Adipocyte (in vitro differentiated cells): ENCODE measurements at regions not wholly inside any gene's neighbourhood (a gene's known extent, or its start where the extent isn't known, plus 50 kb on each side); places are given as distances from the start of the nearest gene placed in this dataset.

ENCODE experiments used
- DNase-seq: peaks from one replicate; pipeline ENCODE4 v3.0.0-alpha.2; 2015; ENCODE audit warnings: low read depth
- H3K27me3 ChIP-seq: replicated peaks from 2 replicates; pipeline ENCODE4 v1.7.0; 2013; ENCODE audit warnings: mild to moderate bottlenecking, low read length, moderate library complexity; ENCODE audit not compliant: control insufficient read depth, insufficient read depth
- H3K36me3 ChIP-seq: 2 replicates; pipeline ENCODE4 v1.7.0; 2013; ENCODE audit warnings: low read length, mild to moderate bottlenecking, moderate library complexity; ENCODE audit not compliant: control insufficient read depth, insufficient read depth, severe bottlenecking
- H3K4me1 ChIP-seq: 2 replicates; pipeline ENCODE4 v1.7.0; 2013; ENCODE audit warnings: mild to moderate bottlenecking, low read length, moderate library complexity; ENCODE audit not compliant: control insufficient read depth, insufficient read depth
- H3K4me3 ChIP-seq: 2 replicates; pipeline ENCODE4 v1.7.0; 2013; ENCODE audit warnings: mild to moderate bottlenecking, low read length, moderate library complexity
- H3K9ac ChIP-seq: 2 replicates; pipeline ENCODE4 v1.7.0; 2013; ENCODE audit warnings: mild to moderate bottlenecking, low read length, moderate library complexity
- H3K9me3 ChIP-seq: 2 replicates; pipeline ENCODE4 v1.7.0; 2013; ENCODE audit warnings: mild to moderate bottlenecking, low read length, moderate library complexity; ENCODE audit not compliant: control insufficient read depth

- peaks cover 34% of the 10 kb centered on the region for H3K4me1 ChIP-seq
- H3K36me3 ChIP-seq: no peaks in the 10 kb centered on the region
- no peaks in the 10 kb centered on the region for H3K9me3 ChIP-seq
- no peak overlapping the region for H3K9ac ChIP-seq
- no peak for DNase-seq
- no peak overlapping the region for H3K4me3 ChIP-seq
- no peaks in the 10 kb centered on the region for H3K27me3 ChIP-seq
These were observed 130.6 kb downstream of the MRPS6 start for GRCh38 chr21:34203851-34204420.

- no peaks in the 10 kb centered on the region for H3K36me3 ChIP-seq
- H3K9me3 ChIP-seq: no peaks in the 10 kb centered on the region
- no peak for DNase-seq
These were observed 131.4 kb downstream of the MRPS6 start for GRCh38 chr21:34204481-34205439.

GRCh38 chr21:34205811-34206571 is 132.6 kb downstream of the MRPS6 start:
- DNase-seq: peak; percentile 53

More at GRCh38 chr21:34204481-34205439, 131.4 kb downstream of the MRPS6 start:
- Histone ChIP-seq H3K4me3 (no peak overlapping the region), H3K27me3 (no peaks in the 10 kb centered on the region), H3K9ac (no peak overlapping the region), H3K4me1 (peaks cover 34% of the 10 kb centered on the region)

GRCh38 chr21:34213959-34214358 is 140.6 kb downstream of the MRPS6 start:
- H3K27me3 ChIP-seq: no peaks in the 10 kb centered on the region
- H3K9me3 ChIP-seq: peaks cover 11% of the 10 kb centered on the region
- no peaks in the 10 kb centered on the region for H3K36me3 ChIP-seq
- DNase-seq: no peak
- H3K4me1 ChIP-seq: peaks cover 22% of the 10 kb centered on the region
- H3K4me3 ChIP-seq: no peak overlapping the region
- no peak overlapping the region for H3K9ac ChIP-seq

More at GRCh38 chr21:34205811-34206571, 132.6 kb downstream of the MRPS6 start:
- peaks cover 34% of the 10 kb centered on the region for H3K4me1 ChIP-seq
- no peaks in the 10 kb centered on the region for H3K9me3 ChIP-seq
- no peaks in the 10 kb centered on the region for H3K36me3 ChIP-seq
- no peak overlapping the region for H3K4me3 ChIP-seq
- no peak overlapping the region for H3K9ac ChIP-seq
- H3K27me3 ChIP-seq: no peaks in the 10 kb centered on the region

GRCh38 chr21:34215501-34215900 is 142.1 kb downstream of the MRPS6 start:
- H3K9me3 ChIP-seq: peaks cover 11% of the 10 kb centered on the region
- no peak for DNase-seq
- H3K36me3 ChIP-seq: no peaks in the 10 kb centered on the region

GRCh38 chr21:34215911-34216717 is 142.7 kb downstream of the MRPS6 start:
- DNase-seq: no peak
- Histone ChIP-seq H3K36me3 (no peaks in the 10 kb centered on the region), H3K4me3 (peak overlapping the region; percentile 71), H3K27me3 (no peaks in the 10 kb centered on the region), H3K9me3 (peaks cover 11% of the 10 kb centered on the region), H3K4me1 (peaks cover 33% of the 10 kb centered on the region), H3K9ac (peak overlapping the region; percentile 76)

More at GRCh38 chr21:34215501-34215900, 142.1 kb downstream of the MRPS6 start:
- H3K4me1 ChIP-seq: peaks cover 27% of the 10 kb centered on the region
- peak overlapping the region; percentile 71 for H3K4me3 ChIP-seq
- H3K27me3 ChIP-seq: no peaks in the 10 kb centered on the region
- peak overlapping the region; percentile 76 for H3K9ac ChIP-seq

GRCh38 chr21:34216718-34217032 is 143.3 kb downstream of the MRPS6 start:
- DNase-seq: no peak

GRCh38 chr21:34217263-34217662 is 143.9 kb downstream of the MRPS6 start:
- H3K9ac ChIP-seq: no peak overlapping the region
- peaks cover 11% of the 10 kb centered on the region for H3K9me3 ChIP-seq
- no peaks in the 10 kb centered on the region for H3K27me3 ChIP-seq
- no peak overlapping the region for H3K4me3 ChIP-seq
- H3K4me1 ChIP-seq: peaks cover 33% of the 10 kb centered on the region
- DNase-seq: no peak
- no peaks in the 10 kb centered on the region for H3K36me3 ChIP-seq

More at GRCh38 chr21:34216718-34217032, 143.3 kb downstream of the MRPS6 start:
- Histone ChIP-seq H3K4me1 (peaks cover 33% of the 10 kb centered on the region), H3K4me3 (no peak overlapping the region), H3K27me3 (no peaks in the 10 kb centered on the region), H3K9me3 (peaks cover 11% of the 10 kb centered on the region), H3K9ac (peak overlapping the region; percentile 76), H3K36me3 (no peaks in the 10 kb centered on the region)

- Histone ChIP-seq H3K4me3 (no peak overlapping the region), H3K36me3 (no peaks in the 10 kb centered on the region), H3K4me1 (peaks cover 33% of the 10 kb centered on the region), H3K9ac (no peak overlapping the region), H3K9me3 (peaks cover 1% of the 10 kb centered on the region), H3K27me3 (no peaks in the 10 kb centered on the region)
- DNase-seq: no peak
These were observed 144.3 kb upstream of the KCNE2 start for GRCh38 chr21:34219334-34220060.

GRCh38 chr21:34220556-34221195 is 143.1 kb upstream of the KCNE2 start:
- Histone ChIP-seq H3K4me1 (peaks cover 27% of the 10 kb centered on the region), H3K9ac (no peak overlapping the region), H3K36me3 (no peaks in the 10 kb centered on the region), H3K9me3 (no peaks in the 10 kb centered on the region), H3K27me3 (no peaks in the 10 kb centered on the region), H3K4me3 (no peak overlapping the region)
- no peak for DNase-seq
